ENCODE measurements at regions not wholly inside any gene's neighbourhood (a gene's known extent, or its start where the extent isn't known, plus 50 kb on each side); places are given as distances from the start of the nearest gene placed in this dataset.

- Histone ChIP-seq H2AFZ (ENCODE audit: low read depth, low read length, poor library complexity, severe bottlenecking) (no peak overlapping the region), H3K4me2 (ENCODE audit: low read length) (no peak overlapping the region), H3K4me1 (ENCODE audit: control insufficient read depth in 1 of 2, insufficient read depth in 2 of 2, low read length in 2 of 2) (no peaks in the 10 kb centered on the region), H3K9ac (ENCODE audit: low read length) (no peak overlapping the region), H3K36me3 (ENCODE audit: control insufficient read depth in 1 of 2, insufficient read depth in 2 of 2, low read length in 2 of 2) (no peaks in the 10 kb centered on the region), H3K9me2 (ENCODE audit: insufficient read depth) (no peaks in the 10 kb centered on the region), H3K27me3 (ENCODE audit: insufficient read depth, low read length) (peaks cover 8% of the 10 kb centered on the region), H3K79me2 (ENCODE audit: insufficient read depth, low read length) (no peaks in the 10 kb centered on the region), H3K9me3 (ENCODE audit: control insufficient read depth in 1 of 2, insufficient read depth in 1 of 2, low read depth in 1 of 2, low read length in 2 of 2) (peaks cover 0 to 3% of the 10 kb centered on the region in 2 experiments; a peak in 1 of 4 replicates), H3K4me3 (replicated peaks in 1 of 2; ENCODE audit: low read depth in 1 of 2, low read length in 2 of 2) (no peak overlapping the region), H3K27ac (ENCODE audit: low read depth, low read length) (no peak overlapping the region), H4K20me1 (ENCODE audit: insufficient read depth) (no peaks in the 10 kb centered on the region)
- POLR2A ChIA-PET, result no interaction called here
- intact Hi-C loops (cut with micrococcal nuclease), result no loop called here
- TF ChIP-seq SRF (IDR thresholded peaks at IDR 0.05; ENCODE audit: low read depth), result no peak
- TF ChIP-seq ZFX (IDR thresholded peaks at IDR 0.05), result no peak
- TF ChIP-seq EZH2phosphoT487 (IDR thresholded peaks at IDR 0.05; ENCODE audit: borderline replicate concordance), result no peak
- TF ChIP-seq CTCF (IDR thresholded peaks at IDR 0.05 in 2 of 3, conservative IDR thresholded peaks at IDR 0.05 in 1 of 3; ENCODE audit: borderline replicate concordance in 1 of 3, insufficient read depth in 1 of 3, low read depth in 2 of 3, low read length in 2 of 3), result no peak
- no peak for TF ChIP-seq ZBTB33 (IDR thresholded peaks at IDR 0.05; ENCODE audit: extremely low read depth, insufficient replicate concordance, low read length)
- no peak for TF ChIP-seq YY1 (IDR thresholded peaks at IDR 0.05; ENCODE audit: extremely low read depth, insufficient replicate concordance, low read depth, low read length)
- no peak for TF ChIP-seq FOSL1 (IDR thresholded peaks at IDR 0.05; ENCODE audit: low read depth)
- TF ChIP-seq SP1 (IDR thresholded peaks at IDR 0.05; ENCODE audit: low read depth), result no peak
- TF ChIP-seq CEBPB (IDR thresholded peaks at IDR 0.05; ENCODE audit: low read depth), result no peak
- no peak for TF ChIP-seq POLR2AphosphoS5 (IDR thresholded peaks at IDR 0.05; ENCODE audit: low read depth, low read length)
- TF ChIP-seq ELF1 (IDR thresholded peaks at IDR 0.05; ENCODE audit: borderline replicate concordance, low read depth), result no peak
- TF ChIP-seq TCF7L2 (IDR thresholded peaks at IDR 0.05; ENCODE audit: borderline replicate concordance, extremely low read depth, insufficient read depth, insufficient read length), result no peak
- TF ChIP-seq CBX3 (IDR thresholded peaks at IDR 0.05; ENCODE audit: low read depth), result no peak
- TF ChIP-seq REST (IDR thresholded peaks at IDR 0.05; ENCODE audit: low read depth), result no peak
- DNase-seq (ENCODE audit: low read depth, low spot score) (no peak), ATAC-seq (no peak)
- RAD21 ChIA-PET (ENCODE audit: low non-redundant PET in 1 of 2, low total read pairs in 2 of 2, uncharacterized antibody in 2 of 2, unreplicated experiment in 2 of 2), result no interaction called here
- CTCF ChIA-PET, result no interaction called here
- BruUV-seq (replicated peaks), result no TSS peak
Observed at GRCh38 chr12:111112311-111113098, 192.1 kb upstream of the MYL2 start.
